ENCODE measurements at regions not wholly inside any gene's neighbourhood (a gene's known extent, or its start where the extent isn't known, plus 50 kb on each side); places are given as distances from the start of the nearest gene placed in this dataset.

DNA sequence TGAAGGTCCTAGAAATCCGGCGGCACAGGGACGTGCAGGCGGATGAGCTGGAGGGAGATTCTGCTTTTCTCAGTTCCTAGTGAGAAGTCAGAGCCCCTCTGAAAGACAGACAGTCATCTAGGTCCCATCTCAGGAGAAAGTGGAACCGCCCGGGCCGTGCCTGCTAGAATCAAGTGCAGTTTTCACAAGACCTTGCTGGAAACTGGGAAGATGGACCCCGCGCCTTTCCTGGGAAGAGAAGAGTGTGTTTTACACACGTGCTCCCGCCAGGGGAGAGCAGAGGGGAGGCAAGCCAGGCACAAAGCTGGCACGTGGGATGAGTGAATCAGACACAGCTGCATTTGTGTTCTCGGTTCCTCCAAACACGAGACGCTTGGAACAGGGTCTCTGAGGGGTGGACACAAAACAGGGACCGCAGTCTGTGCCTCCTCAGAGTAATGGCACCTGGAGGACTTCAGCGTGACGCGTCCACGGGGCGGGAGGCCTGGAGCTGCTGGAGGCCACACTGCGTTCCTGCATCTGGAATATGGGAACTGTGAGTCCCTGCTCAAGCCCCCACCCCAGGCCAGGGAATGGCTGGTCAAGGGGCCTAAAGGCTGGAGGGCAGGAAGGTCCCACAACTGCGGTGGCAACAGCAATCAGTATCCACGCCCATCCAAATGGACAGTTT is 218.3 kb downstream of the BRD1 start:
- no peak for DNase-seq (ENCODE audit: low read depth, low spot score)
- no peaks in the 10 kb centered on the region for H3K4me1 Mint-ChIP-seq
- H3K4me3 Mint-ChIP-seq, result no peak overlapping the region
- H3K27ac Mint-ChIP-seq (ENCODE audit: unreplicated experiment), result no peak overlapping the region
- no peaks in the 10 kb centered on the region for H3K27me3 Mint-ChIP-seq (ENCODE audit: low read depth)
- peaks cover 8% of the 10 kb centered on the region for H3K36me3 Mint-ChIP-seq (ENCODE audit: low read depth)
- peaks cover 19% of the 10 kb centered on the region for H3K9me3 Mint-ChIP-seq
- TF ChIP-seq, protein P1, sequence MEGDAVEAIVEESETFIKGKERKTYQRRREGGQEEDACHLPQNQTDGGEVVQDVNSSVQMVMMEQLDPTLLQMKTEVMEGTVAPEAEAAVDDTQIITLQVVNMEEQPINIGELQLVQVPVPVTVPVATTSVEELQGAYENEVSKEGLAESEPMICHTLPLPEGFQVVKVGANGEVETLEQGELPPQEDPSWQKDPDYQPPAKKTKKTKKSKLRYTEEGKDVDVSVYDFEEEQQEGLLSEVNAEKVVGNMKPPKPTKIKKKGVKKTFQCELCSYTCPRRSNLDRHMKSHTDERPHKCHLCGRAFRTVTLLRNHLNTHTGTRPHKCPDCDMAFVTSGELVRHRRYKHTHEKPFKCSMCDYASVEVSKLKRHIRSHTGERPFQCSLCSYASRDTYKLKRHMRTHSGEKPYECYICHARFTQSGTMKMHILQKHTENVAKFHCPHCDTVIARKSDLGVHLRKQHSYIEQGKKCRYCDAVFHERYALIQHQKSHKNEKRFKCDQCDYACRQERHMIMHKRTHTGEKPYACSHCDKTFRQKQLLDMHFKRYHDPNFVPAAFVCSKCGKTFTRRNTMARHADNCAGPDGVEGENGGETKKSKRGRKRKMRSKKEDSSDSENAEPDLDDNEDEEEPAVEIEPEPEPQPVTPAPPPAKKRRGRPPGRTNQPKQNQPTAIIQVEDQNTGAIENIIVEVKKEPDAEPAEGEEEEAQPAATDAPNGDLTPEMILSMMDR (conservative IDR thresholded peaks at IDR 0.05), result no peak

DNA sequence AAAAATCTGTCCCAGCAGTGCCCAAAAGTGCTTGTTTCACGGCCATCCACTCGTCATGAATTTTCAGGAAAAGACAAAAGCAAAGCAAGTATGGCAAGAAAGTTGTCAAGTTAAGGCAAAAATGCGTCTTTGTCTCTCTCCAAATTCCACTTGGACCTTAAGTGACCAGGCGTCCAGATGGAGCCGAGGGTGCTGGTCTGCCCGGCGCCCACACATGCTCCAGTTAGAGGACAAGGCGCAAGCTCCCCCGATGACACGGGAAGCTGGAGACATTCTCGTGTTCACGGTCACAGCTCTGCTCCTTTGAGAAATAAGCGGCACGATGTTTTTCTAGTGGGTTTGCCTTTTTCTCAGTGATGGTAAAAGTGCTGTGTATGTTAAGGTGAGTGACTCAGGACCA is 219.0 kb downstream of the BRD1 start:
- DNase-seq (ENCODE audit: low read depth, low spot score), result no peak
- TF ChIP-seq, protein P1 (conservative IDR thresholded peaks at IDR 0.05), result no peak
- Mint-ChIP-seq H3K36me3 (ENCODE audit: low read depth) (peaks cover 8% of the 10 kb centered on the region), H3K27me3 (ENCODE audit: low read depth) (no peaks in the 10 kb centered on the region), H3K9me3 (peaks cover 23% of the 10 kb centered on the region), H3K27ac (ENCODE audit: unreplicated experiment) (no peak overlapping the region), H3K4me1 (no peaks in the 10 kb centered on the region), H3K4me3 (no peak overlapping the region)

DNA sequence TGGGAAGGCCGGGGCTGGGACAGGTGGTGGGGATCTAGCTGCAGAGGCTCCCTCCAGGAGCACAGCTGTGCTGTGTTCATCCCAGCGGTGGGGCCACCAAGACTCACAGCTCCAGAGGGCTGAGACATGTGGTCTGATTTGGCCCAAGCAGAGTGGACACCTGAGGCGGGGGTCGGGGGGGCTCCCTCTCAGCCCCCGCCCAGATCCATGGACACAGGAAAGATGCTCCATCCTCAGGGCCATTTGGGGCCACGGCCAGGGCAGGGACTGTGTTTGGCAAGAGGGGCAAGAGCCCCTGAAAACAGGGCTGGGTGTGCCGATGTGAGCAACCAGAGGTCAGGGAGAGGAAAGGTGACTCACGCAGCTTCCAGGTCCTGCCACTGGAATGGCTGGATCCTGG is 219.4 kb downstream of the BRD1 start:
- no peaks in the 10 kb centered on the region for H3K4me1 Mint-ChIP-seq
- TF ChIP-seq, protein P1 (conservative IDR thresholded peaks at IDR 0.05), result no peak
- no peak overlapping the region for H3K4me3 Mint-ChIP-seq
- peaks cover 8% of the 10 kb centered on the region for H3K36me3 Mint-ChIP-seq (ENCODE audit: low read depth)
- H3K27ac Mint-ChIP-seq (ENCODE audit: unreplicated experiment), result no peak overlapping the region
- DNase-seq (ENCODE audit: low read depth, low spot score), result no peak
- H3K27me3 Mint-ChIP-seq (ENCODE audit: low read depth), result no peaks in the 10 kb centered on the region
- H3K9me3 Mint-ChIP-seq, result peaks cover 19% of the 10 kb centered on the region

DNA sequence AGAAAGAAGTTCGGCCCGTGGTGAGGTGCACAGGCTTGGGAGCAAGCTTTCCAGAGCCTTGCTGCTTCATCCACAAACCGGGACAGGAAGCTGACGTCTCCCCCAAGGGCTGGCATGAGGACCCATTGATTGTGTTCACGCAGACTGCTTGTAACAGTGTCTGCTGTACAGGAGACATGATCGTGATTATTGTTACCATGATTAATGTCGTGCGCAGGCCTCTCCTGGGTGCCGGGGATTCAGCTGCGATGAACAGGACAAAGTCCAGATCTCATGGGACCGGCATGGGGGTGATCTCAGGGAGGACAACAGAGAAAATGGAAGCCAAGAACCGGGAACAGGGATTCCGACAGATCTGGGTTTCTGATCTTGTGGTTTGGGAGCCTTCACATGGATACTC is 219.9 kb downstream of the BRD1 start:
- H3K4me3 Mint-ChIP-seq, result no peak overlapping the region
- H3K27me3 Mint-ChIP-seq (ENCODE audit: low read depth), result no peaks in the 10 kb centered on the region

DNA sequence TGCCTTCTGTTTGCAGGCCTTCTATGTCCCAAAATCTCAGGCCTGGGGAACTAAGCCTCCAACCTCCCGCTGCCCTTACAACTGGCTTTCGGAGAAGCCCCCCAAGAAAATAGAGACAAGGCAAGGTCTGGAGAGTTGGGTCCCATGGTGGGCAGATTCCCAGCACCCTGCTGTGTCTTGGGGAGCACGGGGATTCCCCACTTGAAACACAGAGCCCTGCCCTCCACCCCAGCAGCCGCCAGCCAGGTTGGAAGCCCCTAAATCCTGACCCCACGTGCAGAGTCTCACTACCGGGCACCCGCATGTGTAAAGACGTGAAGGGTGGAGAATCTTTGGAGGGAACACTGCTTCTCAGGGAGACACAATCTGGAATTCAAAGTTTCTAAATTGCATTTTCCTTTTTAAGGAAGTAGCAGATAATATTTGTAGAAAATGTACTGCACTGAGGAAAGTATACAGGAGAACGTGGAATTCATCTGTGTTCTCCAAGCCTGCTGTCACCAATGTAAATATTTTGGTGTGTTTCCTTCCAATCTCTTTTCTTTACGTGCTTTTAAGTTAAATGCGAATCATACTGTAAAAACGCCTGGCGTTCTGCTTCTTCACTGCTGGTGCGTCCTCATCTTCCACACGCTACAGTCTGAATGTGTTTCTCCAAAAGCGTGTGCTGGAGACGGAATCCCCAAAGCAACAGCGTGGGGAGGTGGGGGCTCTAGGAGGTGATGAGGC is 220.9 kb downstream of the BRD1 start:
- DNase-seq (ENCODE audit: low read depth, low spot score), result no peak
- peaks cover 6% of the 10 kb centered on the region for H3K36me3 Mint-ChIP-seq (ENCODE audit: low read depth)
- peaks cover 12% of the 10 kb centered on the region for H3K9me3 Mint-ChIP-seq
- TF ChIP-seq, protein P1 (conservative IDR thresholded peaks at IDR 0.05), result no peak
- H3K27ac Mint-ChIP-seq (ENCODE audit: unreplicated experiment), result no peak overlapping the region
- H3K4me3 Mint-ChIP-seq, result no peak overlapping the region
- no peaks in the 10 kb centered on the region for H3K4me1 Mint-ChIP-seq
- H3K27me3 Mint-ChIP-seq (ENCODE audit: low read depth), result no peaks in the 10 kb centered on the region

More for the DNA sequence above, 219.9 kb downstream of the BRD1 start:
- H3K36me3 Mint-ChIP-seq (ENCODE audit: low read depth), result peaks cover 7% of the 10 kb centered on the region
- no peak overlapping the region for H3K27ac Mint-ChIP-seq (ENCODE audit: unreplicated experiment)
- TF ChIP-seq, protein P1 (conservative IDR thresholded peaks at IDR 0.05), result no peak
- no peak for DNase-seq (ENCODE audit: low read depth, low spot score)
- H3K4me1 Mint-ChIP-seq, result no peaks in the 10 kb centered on the region
- H3K9me3 Mint-ChIP-seq, result peaks cover 15% of the 10 kb centered on the region

All from neural crest cell (in vitro differentiated cells).